HL-60 (cell line): ENCODE measurements at regions not wholly inside any gene's neighbourhood (a gene's known extent, or its start where the extent isn't known, plus 50 kb on each side); places are given as distances from the start of the nearest gene placed in this dataset.

Source experiments
- POLR2AphosphoS5 ChIP-seq: IDR thresholded peaks from 2 replicates; pipeline ENCODE4 v1.6.1; 2012; ENCODE audit warnings: low read depth
- SPI1 ChIP-seq: IDR thresholded peaks from 2 replicates; pipeline ENCODE4 v1.6.1; 2012; ENCODE audit warnings: low read depth, mild to moderate bottlenecking, borderline replicate concordance
- TF ChIP-seq, protein P1 (sequence below): IDR thresholded peaks from one replicate; pipeline ENCODE4 v1.5.1; 2011; ENCODE audit warnings: low read length, control low read depth, inconsistent platforms; ENCODE audit not compliant: insufficient read depth

DNA sequence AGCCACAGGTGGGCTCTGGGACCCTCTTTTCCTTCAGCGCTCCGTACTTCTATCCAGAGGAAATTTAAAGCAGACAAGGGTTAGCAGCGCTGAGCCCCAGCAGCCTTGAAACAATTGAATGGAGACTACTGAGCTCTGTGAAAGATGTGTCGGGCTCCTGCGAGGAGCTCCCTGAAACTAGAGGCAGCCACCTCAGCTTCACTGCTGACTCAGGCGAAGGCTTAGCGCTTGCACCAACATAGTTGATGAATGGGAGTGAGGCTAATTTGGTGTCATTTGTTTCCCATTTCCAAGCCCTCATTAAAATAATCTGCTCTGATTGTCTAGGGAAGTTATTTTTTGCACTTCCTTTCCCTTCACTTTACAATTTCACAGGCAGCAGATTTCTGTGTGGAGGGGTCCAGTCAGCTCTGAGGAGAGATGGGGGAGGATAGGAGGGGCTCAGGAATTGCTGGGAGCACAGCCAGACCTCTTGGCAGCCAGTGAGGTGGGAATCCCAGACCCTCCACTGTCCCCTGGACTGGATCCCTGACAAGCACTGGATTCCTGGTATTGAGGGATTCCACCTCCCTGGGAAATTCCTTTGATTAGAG lies 398.9 kb upstream of the PLXNA2 start:
- TF ChIP-seq POLR2AphosphoS5 (no peak), SPI1 (no peak)
- TF ChIP-seq, protein P1, sequence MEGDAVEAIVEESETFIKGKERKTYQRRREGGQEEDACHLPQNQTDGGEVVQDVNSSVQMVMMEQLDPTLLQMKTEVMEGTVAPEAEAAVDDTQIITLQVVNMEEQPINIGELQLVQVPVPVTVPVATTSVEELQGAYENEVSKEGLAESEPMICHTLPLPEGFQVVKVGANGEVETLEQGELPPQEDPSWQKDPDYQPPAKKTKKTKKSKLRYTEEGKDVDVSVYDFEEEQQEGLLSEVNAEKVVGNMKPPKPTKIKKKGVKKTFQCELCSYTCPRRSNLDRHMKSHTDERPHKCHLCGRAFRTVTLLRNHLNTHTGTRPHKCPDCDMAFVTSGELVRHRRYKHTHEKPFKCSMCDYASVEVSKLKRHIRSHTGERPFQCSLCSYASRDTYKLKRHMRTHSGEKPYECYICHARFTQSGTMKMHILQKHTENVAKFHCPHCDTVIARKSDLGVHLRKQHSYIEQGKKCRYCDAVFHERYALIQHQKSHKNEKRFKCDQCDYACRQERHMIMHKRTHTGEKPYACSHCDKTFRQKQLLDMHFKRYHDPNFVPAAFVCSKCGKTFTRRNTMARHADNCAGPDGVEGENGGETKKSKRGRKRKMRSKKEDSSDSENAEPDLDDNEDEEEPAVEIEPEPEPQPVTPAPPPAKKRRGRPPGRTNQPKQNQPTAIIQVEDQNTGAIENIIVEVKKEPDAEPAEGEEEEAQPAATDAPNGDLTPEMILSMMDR, result no peak
